ENCODE measurements at regions not wholly inside any gene's neighbourhood (a gene's known extent, or its start where the extent isn't known, plus 50 kb on each side); places are given as distances from the start of the nearest gene placed in this dataset.

- peak; percentile 80 for DNase-seq (ENCODE audit: low spot score)
- H3K4me1 ChIP-seq (ENCODE audit: insufficient read depth): peaks cover 48% of the 10 kb centered on the region
- H3K9me2 ChIP-seq (ENCODE audit: insufficient read depth): peaks cover 5% of the 10 kb centered on the region
- Mint-ChIP-seq H3K27me3 (ENCODE audit: insufficient read depth, low read depth, poor library complexity) (peaks cover 8% of the 10 kb centered on the region), H3K4me3 (no peak overlapping the region; the same call in 2 of the 3 replicates), H3K36me3 (ENCODE audit: low read depth) (peaks cover 63% of the 10 kb centered on the region), H3K27ac (peak overlapping the region; percentile 84; the same call in 1 of the 2 replicates), H3K4me1 (peaks cover 41% of the 10 kb centered on the region), H3K9me3 (peaks cover 33% of the 10 kb centered on the region)
- H2AFZ ChIP-seq: no peak overlapping the region
- H3K27me3 ChIP-seq (ENCODE audit: insufficient read depth): no peaks in the 10 kb centered on the region
- H3K36me3 ChIP-seq (ENCODE audit: insufficient read depth): peaks cover 15% of the 10 kb centered on the region
- H3F3A ChIP-seq (replicated peaks; ENCODE audit: low read depth): peaks cover 10% of the 10 kb centered on the region
- ATAC-seq: peak; percentile 83
- peak overlapping the region; percentile 95 for H3K27ac ChIP-seq (ENCODE audit: low read depth)
- TF ChIP-seq POLR2AphosphoS5 (IDR thresholded peaks at IDR 0.05; ENCODE audit: low read depth) (no peak), JUNB (IDR thresholded peaks at IDR 0.05; ENCODE audit: unreplicated experiment) (no peak), NANOG (IDR thresholded peaks at IDR 0.05; ENCODE audit: borderline replicate concordance) (peak; percentile 57), CREB1 (CRISPR knock-in tag; IDR thresholded peaks at IDR 0.05; ENCODE audit: low read depth) (no peak), ZNF462 (CRISPR knock-in tag; IDR thresholded peaks at IDR 0.05) (peak; percentile 42; the same call in 1 of the 2 replicates), EZH2 (IDR thresholded peaks at IDR 0.05; ENCODE audit: low read depth, unreplicated experiment) (no peak), ZNF114 (CRISPR knock-in tag; IDR thresholded peaks at IDR 0.05) (peak; percentile 31; the same call in 1 of the 2 replicates)
- TF ChIP-seq, protein P1, sequence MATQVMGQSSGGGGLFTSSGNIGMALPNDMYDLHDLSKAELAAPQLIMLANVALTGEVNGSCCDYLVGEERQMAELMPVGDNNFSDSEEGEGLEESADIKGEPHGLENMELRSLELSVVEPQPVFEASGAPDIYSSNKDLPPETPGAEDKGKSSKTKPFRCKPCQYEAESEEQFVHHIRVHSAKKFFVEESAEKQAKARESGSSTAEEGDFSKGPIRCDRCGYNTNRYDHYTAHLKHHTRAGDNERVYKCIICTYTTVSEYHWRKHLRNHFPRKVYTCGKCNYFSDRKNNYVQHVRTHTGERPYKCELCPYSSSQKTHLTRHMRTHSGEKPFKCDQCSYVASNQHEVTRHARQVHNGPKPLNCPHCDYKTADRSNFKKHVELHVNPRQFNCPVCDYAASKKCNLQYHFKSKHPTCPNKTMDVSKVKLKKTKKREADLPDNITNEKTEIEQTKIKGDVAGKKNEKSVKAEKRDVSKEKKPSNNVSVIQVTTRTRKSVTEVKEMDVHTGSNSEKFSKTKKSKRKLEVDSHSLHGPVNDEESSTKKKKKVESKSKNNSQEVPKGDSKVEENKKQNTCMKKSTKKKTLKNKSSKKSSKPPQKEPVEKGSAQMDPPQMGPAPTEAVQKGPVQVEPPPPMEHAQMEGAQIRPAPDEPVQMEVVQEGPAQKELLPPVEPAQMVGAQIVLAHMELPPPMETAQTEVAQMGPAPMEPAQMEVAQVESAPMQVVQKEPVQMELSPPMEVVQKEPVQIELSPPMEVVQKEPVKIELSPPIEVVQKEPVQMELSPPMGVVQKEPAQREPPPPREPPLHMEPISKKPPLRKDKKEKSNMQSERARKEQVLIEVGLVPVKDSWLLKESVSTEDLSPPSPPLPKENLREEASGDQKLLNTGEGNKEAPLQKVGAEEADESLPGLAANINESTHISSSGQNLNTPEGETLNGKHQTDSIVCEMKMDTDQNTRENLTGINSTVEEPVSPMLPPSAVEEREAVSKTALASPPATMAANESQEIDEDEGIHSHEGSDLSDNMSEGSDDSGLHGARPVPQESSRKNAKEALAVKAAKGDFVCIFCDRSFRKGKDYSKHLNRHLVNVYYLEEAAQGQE (IDR thresholded peaks at IDR 0.05; ENCODE audit: unreplicated experiment): no peak
- peaks cover 36% of the 10 kb centered on the region for H3K79me2 ChIP-seq (replicated peaks; ENCODE audit: insufficient read depth)
- H3K4me3 ChIP-seq: no peak overlapping the region
- H3K4me2 ChIP-seq: peak overlapping the region; percentile 61; the same call in 1 of the 2 replicates
- H4K20me1 ChIP-seq (replicated peaks; ENCODE audit: insufficient read depth): no peaks in the 10 kb centered on the region
Measured at GRCh38 chr3:16670191-16670590, 65.0 kb upstream of the DAZL start.

All from GM23338 (cell line).